IPS-NIHi7 (cell line): ENCODE measurements at regions not wholly inside any gene's neighbourhood (a gene's known extent, or its start where the extent isn't known, plus 50 kb on each side); places are given as distances from the start of the nearest gene placed in this dataset.
"Not testable (repeated sequence)": the region's sequence is repeated elsewhere in the genome, so short reads cannot be mapped to it uniquely, and the experiment has no call there.

Source experiments
- DNase-seq: peaks from one replicate; pipeline ENCODE4 v3.0.0; 2012; ENCODE audit warnings: mixed read lengths; ENCODE audit errors: extremely low spot score

GRCh38 chr4:82077471-82077995 lies 296.3 kb downstream of the HNRNPD start:
- not testable (repeated sequence) for DNase-seq

GRCh38 chr4:82076809-82077208 lies 297.0 kb downstream of the HNRNPD start:
- DNase-seq, result no peak

GRCh38 chr4:82076359-82076758 lies 297.4 kb downstream of the HNRNPD start:
- no peak for DNase-seq

GRCh38 chr4:82071951-82072350 lies 301.8 kb downstream of the HNRNPD start:
- DNase-seq, result no peak

- no peak for DNase-seq
These were observed 303.7 kb downstream of the HNRNPD start for GRCh38 chr4:82069883-82070638.

GRCh38 chr4:82063017-82063416 lies 310.8 kb downstream of the HNRNPD start:
- no peak for DNase-seq

GRCh38 chr4:82057990-82058544 lies 315.7 kb downstream of the HNRNPD start:
- no peak for DNase-seq

- no peak for DNase-seq
These were observed 318.6 kb downstream of the HNRNPD start for GRCh38 chr4:82055156-82055555.

GRCh38 chr4:82053396-82053795 lies 320.4 kb downstream of the HNRNPD start:
- DNase-seq, result no peak

GRCh38 chr4:82050796-82051195 lies 323.0 kb downstream of the HNRNPD start:
- DNase-seq, result no peak

GRCh38 chr4:82049294-82049693 lies 324.5 kb downstream of the HNRNPD start:
- no peak for DNase-seq

- DNase-seq, result no peak
These were observed 326.1 kb downstream of the HNRNPD start for GRCh38 chr4:82047731-82048130.

- DNase-seq, result no peak
These were observed 327.0 kb downstream of the HNRNPD start for GRCh38 chr4:82046796-82047195.

- DNase-seq, result no peak
These were observed 328.5 kb downstream of the HNRNPD start for GRCh38 chr4:82045267-82045666.

- DNase-seq, result peak; percentile 72
These were observed 329.4 kb downstream of the HNRNPD start for GRCh38 chr4:82044141-82044993.

GRCh38 chr4:82043809-82044137 lies 330.0 kb downstream of the HNRNPD start:
- DNase-seq, result no peak

- DNase-seq, result peak; percentile 34
These were observed 330.5 kb downstream of the HNRNPD start for GRCh38 chr4:82043081-82043808.

GRCh38 chr4:82042042-82042441 lies 331.7 kb downstream of the HNRNPD start:
- no peak for DNase-seq

GRCh38 chr4:82038936-82039335 lies 334.9 kb downstream of the HNRNPD start:
- no peak for DNase-seq

- no peak for DNase-seq
These were observed 337.6 kb downstream of the HNRNPD start for GRCh38 chr4:82036181-82036580.

- no peak for DNase-seq
These were observed 338.9 kb downstream of the HNRNPD start for GRCh38 chr4:82034878-82035277.

- DNase-seq, result no peak
These were observed 339.9 kb downstream of the HNRNPD start for GRCh38 chr4:82033862-82034261.
